GM18499 (cell line): ENCODE measurements at regions not wholly inside any gene's neighbourhood (a gene's known extent, or its start where the extent isn't known, plus 50 kb on each side); places are given as distances from the start of the nearest gene placed in this dataset.
"Not testable (repeated sequence)": the region's sequence is repeated elsewhere in the genome, so short reads cannot be mapped to it uniquely, and the experiment has no call there.

ENCODE experiments used
- ATAC-seq: cut with Tn5 transposase; IDR thresholded peaks from one replicate; pipeline ENCODE4 v1.9.1; 2021; ENCODE audit warnings: moderate number of reproducible peaks; ENCODE audit not compliant: insufficient read depth, unreplicated experiment

DNA sequence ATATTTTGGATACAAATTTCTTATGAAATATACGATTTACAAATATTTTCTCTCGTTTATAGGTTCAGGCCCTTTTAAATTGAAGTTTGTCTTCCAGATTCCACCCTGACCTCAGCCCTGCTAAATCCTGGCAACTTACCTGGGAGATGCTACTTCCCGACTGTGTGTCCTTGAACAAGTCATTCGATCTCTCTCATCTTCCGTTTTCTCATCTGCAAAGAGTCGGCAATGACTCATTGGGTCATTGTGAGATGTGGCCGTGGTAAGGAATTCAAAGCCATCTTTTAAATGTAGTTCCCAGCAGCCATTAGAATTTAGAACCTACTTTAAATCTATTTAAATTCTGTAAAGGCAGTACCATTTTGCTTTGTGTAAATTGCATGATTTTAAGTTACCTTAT lies 72.5 kb downstream of the LHX2 start:
- ATAC-seq, result no peak

DNA sequence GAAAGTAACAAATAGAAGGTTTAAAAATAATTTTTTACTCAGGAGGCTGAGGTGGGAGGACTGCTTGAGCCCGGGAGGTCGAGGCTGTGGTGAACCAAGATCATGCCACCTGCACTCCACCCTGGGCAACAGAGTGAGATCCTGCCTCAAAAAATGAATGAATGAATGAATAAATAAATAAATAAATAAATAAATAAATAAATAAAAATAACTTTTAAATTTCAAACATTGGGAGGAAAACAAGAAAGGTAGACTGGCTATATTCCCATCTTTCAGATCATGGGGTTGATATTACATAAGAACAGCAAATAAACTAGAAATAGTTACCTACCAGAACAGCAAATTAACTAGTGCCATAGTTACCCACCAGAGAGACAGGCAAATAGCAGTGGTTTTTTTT lies 75.7 kb downstream of the LHX2 start:
- ATAC-seq, result no peak

DNA sequence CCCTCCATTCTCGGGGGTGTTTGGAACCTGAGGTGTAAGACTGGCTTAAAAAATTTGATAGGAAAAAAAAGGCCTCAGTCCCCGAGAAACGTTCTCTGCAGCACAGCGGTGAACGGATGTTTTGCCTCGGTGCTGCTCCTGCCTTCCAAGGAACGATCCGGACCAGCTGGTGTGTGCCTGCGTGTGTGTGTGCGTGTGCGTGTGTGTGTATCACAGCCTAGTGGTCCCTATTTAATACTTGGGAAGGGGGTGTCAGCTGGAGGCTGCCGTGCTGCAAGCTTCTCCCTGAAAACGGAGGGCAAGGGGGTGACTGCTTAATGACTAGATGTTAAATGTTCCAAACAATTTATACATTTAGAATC lies 76.9 kb downstream of the LHX2 start:
- no peak for ATAC-seq

DNA sequence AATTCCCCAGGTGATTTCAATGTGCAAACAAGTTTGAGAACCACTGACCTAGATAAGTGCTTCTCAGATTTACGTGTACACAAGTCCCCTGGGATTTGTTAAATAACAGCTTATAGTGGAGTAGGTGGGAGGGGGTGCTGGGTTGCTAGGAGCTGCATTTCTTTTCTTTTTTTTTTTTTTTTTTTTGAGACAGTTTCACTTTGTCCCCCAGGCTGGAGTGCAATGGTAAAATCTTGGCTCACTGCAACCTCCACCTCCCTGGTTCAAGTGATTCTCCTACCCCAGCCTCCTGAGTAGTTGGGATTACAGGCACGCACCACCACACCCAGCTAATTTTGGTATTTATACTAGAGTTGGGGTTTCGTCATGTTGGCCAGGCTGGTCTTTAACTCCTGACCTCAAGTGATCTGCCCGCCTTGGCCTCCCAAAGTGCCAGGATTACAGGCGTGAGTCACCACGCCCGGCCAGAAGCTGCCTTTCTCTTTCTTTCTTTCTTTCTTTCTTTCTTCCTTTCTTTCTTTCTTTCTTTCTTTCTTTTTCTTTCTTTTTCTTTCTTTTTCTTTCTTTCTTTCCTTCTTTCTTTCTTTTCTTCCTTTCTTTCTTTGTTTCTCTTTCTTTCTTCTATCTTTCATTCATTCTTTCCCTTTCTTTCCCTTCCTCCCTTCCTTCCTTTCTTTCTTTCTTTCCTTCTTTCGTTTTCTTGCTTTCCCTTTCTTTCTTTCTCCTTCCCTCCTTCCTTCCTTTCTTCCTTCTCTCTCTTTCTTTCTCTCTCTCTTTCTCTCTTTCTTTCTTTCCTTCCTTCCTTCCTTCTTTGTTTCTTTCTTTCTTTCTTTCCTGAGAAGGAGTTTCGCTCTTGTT lies 78.3 kb downstream of the LHX2 start:
- not testable (repeated sequence) for ATAC-seq

DNA sequence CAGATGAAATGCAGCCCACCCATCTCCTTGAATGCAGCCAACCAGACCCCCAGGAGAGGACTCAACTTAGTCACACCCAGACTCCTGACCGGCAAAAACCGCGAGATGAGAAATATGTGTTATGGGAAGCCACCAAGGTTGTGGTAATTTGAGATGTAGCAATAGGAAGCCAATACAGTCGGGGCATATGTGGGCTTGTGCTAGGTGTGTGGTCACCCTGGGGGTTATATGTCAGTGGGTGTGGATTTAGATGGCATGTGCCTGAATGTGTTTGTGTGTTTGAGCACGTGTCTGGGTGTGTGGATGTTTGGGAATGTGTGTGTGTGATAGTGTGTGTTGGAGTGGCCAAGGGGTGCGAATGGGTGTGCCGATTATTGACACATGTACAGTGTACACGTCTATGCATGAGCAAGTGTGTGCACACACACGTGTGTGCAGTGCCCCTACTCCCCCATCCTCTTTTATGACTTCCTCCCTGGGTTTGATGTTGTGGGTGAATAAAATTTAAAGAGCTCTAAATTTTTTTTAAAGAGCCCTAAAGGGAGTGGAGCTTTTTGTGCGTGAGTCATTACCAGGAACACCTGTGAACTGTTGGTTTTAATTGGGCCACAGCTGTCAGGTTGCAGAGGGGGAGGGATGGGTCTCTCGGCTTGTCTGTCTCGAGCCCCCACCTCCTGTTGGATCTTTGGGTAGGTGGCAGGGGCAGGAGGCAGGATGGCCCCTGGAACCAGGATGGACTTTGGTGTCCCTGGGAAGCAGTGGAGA lies 86.8 kb downstream of the LHX2 start:
- ATAC-seq, result no peak

DNA sequence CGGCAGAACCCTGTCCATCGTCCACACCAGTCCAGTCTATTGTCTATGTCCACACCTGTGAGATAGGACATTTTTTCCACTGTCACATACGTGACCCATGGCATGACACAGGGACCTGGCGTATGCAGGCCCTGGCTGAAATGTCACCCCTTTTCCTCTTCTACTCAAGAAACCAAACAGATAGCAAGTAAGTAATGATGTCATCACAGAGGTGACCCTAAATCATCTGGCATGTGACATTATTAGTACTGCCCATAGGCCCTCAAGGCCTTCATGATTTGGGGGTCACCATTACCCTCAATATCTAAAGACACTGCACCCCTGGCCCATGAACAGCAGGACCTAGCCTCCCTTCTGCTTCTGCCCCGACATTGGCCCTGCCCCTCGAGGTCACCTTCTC lies 88.3 kb downstream of the LHX2 start:
- no peak for ATAC-seq

DNA sequence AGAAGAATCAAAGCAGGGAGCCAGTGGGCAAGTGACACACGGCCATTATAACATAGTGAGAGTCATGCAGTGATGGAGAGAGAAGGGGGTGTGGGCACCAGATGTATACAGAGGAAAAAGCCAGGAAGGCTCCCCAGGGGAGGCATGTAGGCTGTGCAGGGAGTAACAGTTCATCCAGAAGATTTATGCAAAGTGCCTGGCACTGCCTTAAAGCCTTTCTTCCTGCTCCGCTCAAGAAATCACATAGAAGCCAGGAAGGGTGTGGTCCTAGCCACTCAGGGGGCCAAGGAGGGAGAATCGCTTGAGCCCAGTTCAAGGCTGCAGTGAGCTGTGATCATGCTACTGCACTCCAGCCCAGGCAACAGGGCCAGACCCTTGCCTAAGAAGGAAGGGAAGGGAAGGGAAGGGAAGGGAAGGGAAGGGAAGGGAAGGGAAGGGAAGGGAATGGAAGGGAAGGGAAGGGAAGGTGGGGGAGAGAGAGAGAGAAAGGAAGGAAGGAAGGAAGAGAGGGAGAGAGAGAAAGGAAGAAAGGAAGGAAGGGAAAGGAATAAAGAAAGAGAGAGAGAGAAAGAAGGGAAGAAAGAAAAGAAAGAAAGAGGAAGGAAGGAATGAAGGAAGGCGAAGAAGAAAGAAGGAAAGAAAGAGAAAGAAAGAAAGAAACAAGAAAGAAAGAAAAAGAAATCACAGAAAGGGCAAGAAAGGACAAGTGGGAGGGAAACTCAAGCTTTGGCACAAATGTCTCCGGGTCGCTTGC lies 89.8 kb downstream of the LHX2 start:
- ATAC-seq, result no peak

DNA sequence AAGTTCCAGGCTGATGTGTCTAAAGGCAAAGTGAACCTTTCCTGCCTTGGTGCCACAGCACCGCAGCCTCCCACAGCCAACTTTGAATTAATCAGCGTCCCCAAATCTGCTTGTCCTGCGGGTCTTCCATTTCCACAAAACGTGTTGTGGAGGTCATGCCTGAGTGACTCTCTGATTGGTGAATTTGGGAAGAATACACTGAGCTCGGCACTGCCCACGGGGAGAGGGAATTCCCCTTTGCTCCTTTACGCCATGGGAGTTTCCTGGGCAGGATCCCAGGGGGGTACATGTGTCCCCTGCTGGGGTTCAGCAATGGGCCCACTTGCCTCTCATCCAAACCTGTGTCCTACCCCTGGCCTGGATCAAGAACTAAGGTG lies 90.4 kb downstream of the LHX2 start:
- no peak for ATAC-seq

DNA sequence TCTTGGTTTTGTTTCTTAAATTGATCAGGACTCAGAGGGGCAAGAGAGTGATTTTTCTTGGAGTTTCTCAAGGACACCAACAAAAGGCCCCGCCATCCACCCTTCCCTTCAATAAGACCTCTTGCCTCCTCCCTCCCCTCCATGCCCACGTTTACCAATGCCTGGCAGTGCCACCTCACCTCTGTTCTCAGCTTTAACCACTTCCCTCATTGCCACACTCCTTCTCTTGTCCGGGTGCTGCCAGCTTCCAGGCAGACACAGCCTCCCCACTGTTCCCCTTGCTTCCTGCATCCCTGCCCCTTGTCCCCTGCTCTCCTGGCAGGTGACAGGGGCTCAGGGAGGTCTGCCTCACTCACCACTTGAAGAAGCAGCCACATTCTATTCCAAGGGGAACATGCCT lies 90.8 kb downstream of the LHX2 start:
- ATAC-seq, result no peak

DNA sequence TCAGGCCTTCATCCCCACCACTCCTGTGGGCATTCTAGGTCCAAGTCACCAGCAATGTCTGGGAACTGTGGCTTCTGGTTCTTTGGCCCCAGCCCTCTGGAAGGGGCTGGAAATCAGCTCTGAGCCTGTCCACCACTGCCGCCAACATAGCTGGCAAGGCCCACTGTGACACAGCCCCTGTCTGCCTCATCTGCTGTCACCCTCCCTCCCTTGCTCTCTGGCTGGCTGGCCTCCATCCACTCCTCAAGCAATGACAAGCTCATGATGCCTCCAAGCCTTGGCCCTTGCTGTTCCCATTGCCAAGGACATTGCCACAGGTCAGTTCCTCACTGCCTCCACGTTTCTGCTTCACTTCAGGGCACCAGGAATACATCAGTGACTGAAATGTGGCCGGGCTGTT lies 93.7 kb downstream of the LHX2 start:
- no peak for ATAC-seq

DNA sequence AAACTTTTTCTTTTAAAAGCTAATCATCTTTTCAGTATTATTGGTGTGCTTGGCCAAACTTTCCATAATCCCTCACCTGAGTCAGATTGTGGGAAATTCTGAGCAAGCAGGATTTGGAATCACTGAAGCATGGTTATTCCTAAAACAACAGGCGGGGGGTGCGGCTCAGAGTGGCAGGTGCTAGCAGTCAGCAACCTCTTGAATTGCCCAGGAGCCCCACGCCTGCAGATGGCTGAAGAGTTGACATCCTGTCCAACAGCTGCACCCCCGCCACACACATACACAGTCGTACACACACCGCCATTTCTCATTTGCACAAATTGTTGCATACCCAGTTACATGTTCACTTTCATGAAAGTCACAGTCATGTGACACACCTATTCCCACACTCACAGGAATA lies 96.6 kb downstream of the LHX2 start:
- no peak for ATAC-seq

DNA sequence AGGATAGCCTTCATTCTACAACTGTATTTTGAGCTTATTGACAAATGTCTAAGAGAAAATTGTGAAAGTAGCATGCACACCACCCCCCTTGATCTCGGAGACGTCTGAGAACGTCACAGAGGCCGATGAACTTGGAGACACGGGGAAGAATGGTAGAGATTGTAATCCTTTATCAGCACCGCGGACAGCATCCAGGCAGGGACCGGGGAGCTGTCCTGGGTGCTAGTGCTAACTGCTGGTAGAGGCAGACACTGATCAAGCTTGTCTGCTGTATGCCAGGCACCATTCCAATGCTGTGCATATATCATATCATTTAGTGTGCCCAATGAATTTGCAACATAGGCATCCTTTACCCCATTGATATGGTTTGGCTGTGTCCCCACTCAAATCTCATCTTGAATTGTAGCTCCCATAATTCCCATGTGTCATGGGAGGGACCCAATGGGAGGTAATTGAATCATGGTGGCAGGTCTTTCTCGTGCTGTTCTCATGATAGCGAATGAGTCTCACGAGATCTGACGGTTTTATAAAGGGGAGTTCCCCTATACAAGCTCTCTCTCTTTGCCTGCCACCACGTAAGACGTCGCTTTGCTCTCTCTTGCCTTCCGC lies 98.8 kb downstream of the LHX2 start:
- no peak for ATAC-seq

DNA sequence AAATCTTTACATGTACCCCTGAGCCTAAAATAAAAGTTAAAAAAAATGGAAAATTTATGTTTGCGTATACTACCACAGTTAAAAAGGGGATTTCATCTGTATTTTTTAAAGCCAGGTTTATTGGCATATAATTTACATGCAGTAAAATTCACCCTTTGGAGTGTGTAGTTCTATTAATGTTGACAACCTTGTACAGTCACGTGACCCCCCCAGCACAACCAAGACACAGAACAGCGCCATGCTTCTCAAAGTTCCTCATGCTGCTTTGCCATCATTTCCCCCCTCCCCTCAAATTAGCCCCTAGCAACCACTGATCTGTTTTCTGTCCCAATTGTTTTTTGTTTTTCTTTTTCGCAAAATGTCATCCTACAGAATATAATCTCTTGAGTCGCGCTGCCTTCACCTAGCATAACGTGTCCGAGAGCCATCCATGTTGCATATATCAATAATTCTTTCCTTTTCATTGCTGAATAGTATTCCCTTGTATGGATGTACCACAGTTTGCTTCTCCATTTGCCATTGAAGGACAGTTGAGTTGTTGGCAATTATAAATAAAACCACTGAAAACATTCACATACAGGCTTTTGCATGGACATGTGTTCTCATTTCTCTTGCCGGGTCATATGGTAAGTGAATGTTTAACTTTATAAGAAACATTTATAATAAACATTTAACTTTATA lies 105.3 kb downstream of the LHX2 start:
- ATAC-seq, result no peak

DNA sequence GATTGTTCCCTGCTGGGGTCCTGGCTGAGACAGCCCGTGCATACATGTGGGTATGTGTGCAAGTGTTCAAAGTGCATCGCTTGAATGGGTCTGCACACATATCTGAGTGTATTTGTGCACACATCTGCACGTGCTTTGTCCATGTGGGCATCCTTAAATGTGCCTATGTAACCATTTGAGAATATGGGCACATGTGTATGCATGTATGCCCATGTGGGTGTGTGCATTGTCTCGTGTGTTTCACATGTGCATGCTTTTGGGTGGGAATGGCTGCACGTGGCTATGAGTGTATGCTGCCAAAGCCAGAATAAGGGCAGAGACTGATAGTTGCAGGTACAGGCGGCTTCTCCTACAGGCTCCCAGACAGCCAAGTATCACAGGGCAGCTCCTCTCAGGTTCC lies 107.3 kb downstream of the LHX2 start:
- ATAC-seq, result no peak

DNA sequence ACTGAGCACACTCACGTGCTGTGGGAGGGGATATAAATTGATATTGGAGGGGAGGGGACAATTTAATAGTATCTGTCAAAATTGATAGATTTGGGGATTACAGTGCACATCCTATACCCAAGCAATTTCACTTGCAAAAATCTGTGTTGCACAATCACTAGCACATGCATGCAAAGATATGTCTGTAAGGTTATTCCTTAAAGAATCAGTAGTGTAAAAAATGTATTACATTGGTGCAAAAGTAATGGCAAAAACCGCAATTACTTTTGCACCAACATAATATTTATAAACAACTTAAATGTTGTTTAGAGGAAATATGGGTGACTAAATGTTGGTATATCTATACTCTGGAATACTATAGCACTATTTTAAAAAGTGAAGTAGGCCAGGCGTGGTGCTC lies 108.7 kb downstream of the LHX2 start:
- no peak for ATAC-seq

DNA sequence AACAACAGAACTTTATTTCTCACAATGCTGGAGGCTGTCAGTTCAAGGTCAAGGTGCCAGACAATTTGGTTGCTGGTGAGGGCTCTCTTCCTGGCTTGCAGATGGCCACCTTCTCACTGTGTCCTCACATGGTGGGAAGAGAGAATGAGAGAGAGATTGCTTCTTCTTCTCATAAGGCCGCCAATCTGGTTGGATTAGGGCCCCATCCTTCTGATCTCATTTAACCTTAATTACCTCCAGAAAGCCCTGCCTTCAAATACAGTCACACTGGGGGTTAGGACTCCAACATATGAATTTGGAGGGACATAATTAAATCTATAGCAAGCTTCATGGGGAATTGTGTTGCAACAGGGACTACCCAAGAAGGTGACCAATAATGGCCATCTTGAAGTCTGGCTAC lies 110.2 kb downstream of the LHX2 start:
- no peak for ATAC-seq

DNA sequence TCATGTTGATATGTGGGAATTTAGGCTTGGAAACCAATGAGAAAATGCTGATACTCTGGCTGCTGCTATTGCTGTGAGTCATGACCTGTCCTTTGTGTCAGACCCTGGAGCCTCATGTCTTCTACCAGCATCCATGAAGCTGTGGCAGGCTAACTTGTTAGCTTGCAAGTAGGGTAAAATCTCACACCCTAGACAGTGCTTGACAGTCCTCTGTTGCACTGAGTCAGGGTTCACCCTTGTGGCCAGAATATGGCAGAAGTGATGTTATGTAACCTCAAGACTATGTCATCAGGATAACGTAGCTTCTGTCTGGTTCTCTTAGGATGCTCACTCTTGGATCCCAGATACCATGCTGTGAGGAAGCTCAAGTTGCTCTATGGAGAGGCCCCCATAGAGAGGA lies 110.8 kb downstream of the LHX2 start:
- ATAC-seq, result no peak

DNA sequence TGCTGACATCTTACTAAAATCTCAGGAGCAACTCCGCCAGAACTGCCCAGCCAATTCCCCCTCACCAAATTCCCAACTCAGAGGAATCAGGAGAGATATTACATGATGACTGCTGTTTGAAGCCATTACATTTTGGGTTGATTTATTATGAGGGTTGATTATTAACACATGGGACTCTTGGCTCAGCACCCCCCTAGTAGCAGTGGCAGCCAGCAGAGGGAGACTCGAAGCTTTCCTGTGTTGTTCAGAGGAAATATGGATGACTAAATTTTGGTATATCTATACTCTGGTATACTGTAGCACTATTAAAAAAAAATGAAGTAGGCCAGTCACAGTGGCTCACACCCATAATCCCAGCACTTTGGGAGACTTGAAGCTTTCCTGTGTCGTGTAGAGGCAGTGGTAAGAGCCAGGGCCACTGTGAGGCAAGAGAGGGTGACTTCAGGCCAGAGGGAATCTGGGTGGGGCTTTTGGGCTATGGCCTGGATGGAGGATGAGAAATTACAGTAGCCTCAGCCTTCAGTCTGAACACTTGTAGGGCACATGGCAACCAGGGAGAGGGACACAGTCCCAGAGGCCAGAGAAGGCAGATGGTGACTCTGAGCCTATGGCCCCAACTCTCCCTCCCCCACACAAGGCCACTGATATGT lies 111.4 kb downstream of the LHX2 start:
- ATAC-seq, result no peak

DNA sequence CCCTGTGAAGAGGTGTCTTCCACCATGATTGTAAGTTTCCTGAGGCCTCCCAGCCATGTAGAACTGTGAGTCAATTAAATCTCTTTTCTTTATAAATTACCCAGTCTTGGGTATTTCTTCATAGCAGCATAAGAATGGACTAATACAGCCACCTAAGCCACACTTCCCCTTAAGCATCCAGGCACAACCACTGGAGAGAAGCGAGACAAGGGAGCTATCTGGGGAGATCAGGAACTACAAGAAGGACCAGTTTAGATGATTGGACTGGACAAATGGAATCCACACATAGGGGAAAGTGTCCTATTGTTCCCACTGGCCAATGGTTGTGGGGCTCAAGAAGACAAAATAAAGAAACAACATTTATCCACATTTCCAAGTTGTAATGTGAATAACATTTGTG lies 112.1 kb downstream of the LHX2 start:
- ATAC-seq, result not testable (repeated sequence)
